ENCODE measurements at regions not wholly inside any gene's neighbourhood (a gene's known extent, or its start where the extent isn't known, plus 50 kb on each side); places are given as distances from the start of the nearest gene placed in this dataset.
A peak's percentile ranks its signal among the peaks of the same experiment; 100 is the strongest.

GRCh38 chr5:54689411-54690251 lies 172.1 kb downstream of the SNX18 start:
- H3K4me2 ChIP-seq (ENCODE audit: extremely low read depth, insufficient read depth, low read length) = no peak overlapping the region
- no peak overlapping the region for H2AFZ ChIP-seq (ENCODE audit: low read length)
- H3K9me3 ChIP-seq (ENCODE audit: control insufficient read depth, insufficient read depth, low read depth, low read length) = no peaks in the 10 kb centered on the region
- H4K20me1 ChIP-seq (ENCODE audit: control insufficient read depth, extremely low read depth, insufficient read depth, low read length) = no peaks in the 10 kb centered on the region
- no peak overlapping the region for H3K9ac ChIP-seq (ENCODE audit: insufficient read depth, low read length)
- H3K4me1 ChIP-seq (ENCODE audit: control insufficient read depth, extremely low read depth, insufficient read depth, low read length) = no peaks in the 10 kb centered on the region
- TF ChIP-seq EZH2 (IDR thresholded peaks at IDR 0.05; ENCODE audit: low read length, missing control alignments) = no peak
- TF ChIP-seq, protein P1, sequence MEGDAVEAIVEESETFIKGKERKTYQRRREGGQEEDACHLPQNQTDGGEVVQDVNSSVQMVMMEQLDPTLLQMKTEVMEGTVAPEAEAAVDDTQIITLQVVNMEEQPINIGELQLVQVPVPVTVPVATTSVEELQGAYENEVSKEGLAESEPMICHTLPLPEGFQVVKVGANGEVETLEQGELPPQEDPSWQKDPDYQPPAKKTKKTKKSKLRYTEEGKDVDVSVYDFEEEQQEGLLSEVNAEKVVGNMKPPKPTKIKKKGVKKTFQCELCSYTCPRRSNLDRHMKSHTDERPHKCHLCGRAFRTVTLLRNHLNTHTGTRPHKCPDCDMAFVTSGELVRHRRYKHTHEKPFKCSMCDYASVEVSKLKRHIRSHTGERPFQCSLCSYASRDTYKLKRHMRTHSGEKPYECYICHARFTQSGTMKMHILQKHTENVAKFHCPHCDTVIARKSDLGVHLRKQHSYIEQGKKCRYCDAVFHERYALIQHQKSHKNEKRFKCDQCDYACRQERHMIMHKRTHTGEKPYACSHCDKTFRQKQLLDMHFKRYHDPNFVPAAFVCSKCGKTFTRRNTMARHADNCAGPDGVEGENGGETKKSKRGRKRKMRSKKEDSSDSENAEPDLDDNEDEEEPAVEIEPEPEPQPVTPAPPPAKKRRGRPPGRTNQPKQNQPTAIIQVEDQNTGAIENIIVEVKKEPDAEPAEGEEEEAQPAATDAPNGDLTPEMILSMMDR (conservative IDR thresholded peaks at IDR 0.05 in 1 of 2, IDR thresholded peaks at IDR 0.05 in 1 of 2; ENCODE audit: low read depth in 1 of 2, low read length in 2 of 2) = no peak
- no peak overlapping the region for H3K4me3 ChIP-seq (replicated peaks in 1 of 4; ENCODE audit: control extremely low read depth in 1 of 4, insufficient read depth in 1 of 4, low read depth in 3 of 4, low read length in 4 of 4)
- no peaks in the 10 kb centered on the region for H3K36me3 ChIP-seq (ENCODE audit: control insufficient read depth, insufficient read depth, low read length)
- H3K79me2 ChIP-seq (ENCODE audit: control insufficient read depth, insufficient read depth, low read length) = no peaks in the 10 kb centered on the region
- peak in 1 of 2 donors; percentile 68 for DNase-seq (ENCODE audit: low read depth in 2 of 2)
- H3K27me3 ChIP-seq (ENCODE audit: control insufficient read depth, insufficient read depth, low read length) = no peaks in the 10 kb centered on the region
- no peak overlapping the region for H3K27ac ChIP-seq (ENCODE audit: insufficient read depth, low read length)

- H4K20me1 ChIP-seq (ENCODE audit: control insufficient read depth, extremely low read depth, insufficient read depth, low read length) = no peaks in the 10 kb centered on the region
Observed at GRCh38 chr5:54680998-54681397, 163.4 kb downstream of the SNX18 start.

GRCh38 chr5:54679686-54680085 lies 162.1 kb downstream of the SNX18 start:
- H3K9me3 ChIP-seq (ENCODE audit: control insufficient read depth, insufficient read depth, low read depth, low read length) = no peaks in the 10 kb centered on the region
- no peaks in the 10 kb centered on the region for H3K27me3 ChIP-seq (ENCODE audit: control insufficient read depth, insufficient read depth, low read length)
- peaks cover 3% of the 10 kb centered on the region for H3K4me1 ChIP-seq (ENCODE audit: control insufficient read depth, extremely low read depth, insufficient read depth, low read length)
- H3K4me2 ChIP-seq (ENCODE audit: extremely low read depth, insufficient read depth, low read length) = peak overlapping the region; percentile 37
- no peak overlapping the region for H3K9ac ChIP-seq (ENCODE audit: insufficient read depth, low read length)
- H3K27ac ChIP-seq (ENCODE audit: insufficient read depth, low read length) = no peak overlapping the region
- H3K36me3 ChIP-seq (ENCODE audit: control insufficient read depth, insufficient read depth, low read length) = no peaks in the 10 kb centered on the region
- H3K79me2 ChIP-seq (ENCODE audit: control insufficient read depth, insufficient read depth, low read length) = no peaks in the 10 kb centered on the region
- peak overlapping the region; percentile 29 for H2AFZ ChIP-seq (ENCODE audit: low read length)
- no peaks in the 10 kb centered on the region for H4K20me1 ChIP-seq (ENCODE audit: control insufficient read depth, extremely low read depth, insufficient read depth, low read length)
- no peak overlapping the region for H3K4me3 ChIP-seq (replicated peaks in 1 of 4; ENCODE audit: control extremely low read depth in 1 of 4, insufficient read depth in 1 of 4, low read depth in 3 of 4, low read length in 4 of 4)
- no peak for TF ChIP-seq EZH2 (IDR thresholded peaks at IDR 0.05; ENCODE audit: low read length, missing control alignments)
- TF ChIP-seq, protein P1 (conservative IDR thresholded peaks at IDR 0.05 in 1 of 2, IDR thresholded peaks at IDR 0.05 in 1 of 2; ENCODE audit: low read depth in 1 of 2, low read length in 2 of 2) = no peak
- peak in 1 of 2 donors; percentile 16 for DNase-seq (ENCODE audit: low read depth in 2 of 2)

More at GRCh38 chr5:54680998-54681397, 163.4 kb downstream of the SNX18 start:
- Histone ChIP-seq H3K4me1 (ENCODE audit: control insufficient read depth, extremely low read depth, insufficient read depth, low read length) (peaks cover 3% of the 10 kb centered on the region), H3K9ac (ENCODE audit: insufficient read depth, low read length) (no peak overlapping the region), H2AFZ (ENCODE audit: low read length) (no peak overlapping the region), H3K4me3 (replicated peaks in 1 of 4; ENCODE audit: control extremely low read depth in 1 of 4, insufficient read depth in 1 of 4, low read depth in 3 of 4, low read length in 4 of 4) (no peak overlapping the region), H3K79me2 (ENCODE audit: control insufficient read depth, insufficient read depth, low read length) (no peaks in the 10 kb centered on the region), H3K4me2 (ENCODE audit: extremely low read depth, insufficient read depth, low read length) (no peak overlapping the region), H3K27ac (ENCODE audit: insufficient read depth, low read length) (no peak overlapping the region), H3K27me3 (ENCODE audit: control insufficient read depth, insufficient read depth, low read length) (no peaks in the 10 kb centered on the region), H3K36me3 (ENCODE audit: control insufficient read depth, insufficient read depth, low read length) (no peaks in the 10 kb centered on the region), H3K9me3 (ENCODE audit: control insufficient read depth, insufficient read depth, low read depth, low read length) (no peaks in the 10 kb centered on the region)
- DNase-seq (ENCODE audit: low read depth in 2 of 2) = no peak
- TF ChIP-seq, protein P1 (conservative IDR thresholded peaks at IDR 0.05 in 1 of 2, IDR thresholded peaks at IDR 0.05 in 1 of 2; ENCODE audit: low read depth in 1 of 2, low read length in 2 of 2) = no peak
- TF ChIP-seq EZH2 (IDR thresholded peaks at IDR 0.05; ENCODE audit: low read length, missing control alignments) = no peak
